Lower leg skin (tissue), 4 donors: ENCODE measurements at regions not wholly inside any gene's neighbourhood (a gene's known extent, or its start where the extent isn't known, plus 50 kb on each side); places are given as distances from the start of the nearest gene placed in this dataset.
"Not testable (repeated sequence)": the region's sequence is repeated elsewhere in the genome, so short reads cannot be mapped to it uniquely, and the experiment has no call there.

Experiments used
- DNase-seq, 2 donors: peaks; one replicate each; pipeline ENCODE4 v3.0.0-alpha.2; 2019; ENCODE audit warnings: low spot score in 2 of 2
- H3K4me3 ChIP-seq: fragments of 200-600 bp; sonication (generic); 2 replicates; pipeline ENCODE4 v1.5.1; 2017; ENCODE audit warnings: mild to moderate bottlenecking, low read depth; ENCODE audit not compliant: poor library complexity, severe bottlenecking
- CTCF ChIP-seq, 3 donors: fragments of 450-650 bp; IDR thresholded peaks; one replicate each; pipeline ENCODE4 v1.5.1; 2016; ENCODE audit warnings: antibody characterized with exemption in 3 of 3, mild to moderate bottlenecking in 3 of 3, moderate library complexity in 2 of 3
- POLR2A ChIP-seq, 2 donors: fragments of 450-650 bp; IDR thresholded peaks; one replicate each; pipeline ENCODE4 v1.6.1; 2016 to 2017; ENCODE audit warnings: antibody characterized with exemption in 2 of 2, mild to moderate bottlenecking in 1 of 2, moderate library complexity in 1 of 2
- WGBS, 2 donors: methylation state at CpG; one replicate each; pipeline ENCODE4 v1.1.5; 2018; 5-methylcytosine and 5-hydroxymethylcytosine counted together
- intact Hi-C: fragments of 100-400 bp; cut with DNase I; formaldehyde crosslinking; loops from one replicate; pipeline ENCODE4 v1.15.0; 2023; ENCODE audit warnings: low total_unique reads

DNA sequence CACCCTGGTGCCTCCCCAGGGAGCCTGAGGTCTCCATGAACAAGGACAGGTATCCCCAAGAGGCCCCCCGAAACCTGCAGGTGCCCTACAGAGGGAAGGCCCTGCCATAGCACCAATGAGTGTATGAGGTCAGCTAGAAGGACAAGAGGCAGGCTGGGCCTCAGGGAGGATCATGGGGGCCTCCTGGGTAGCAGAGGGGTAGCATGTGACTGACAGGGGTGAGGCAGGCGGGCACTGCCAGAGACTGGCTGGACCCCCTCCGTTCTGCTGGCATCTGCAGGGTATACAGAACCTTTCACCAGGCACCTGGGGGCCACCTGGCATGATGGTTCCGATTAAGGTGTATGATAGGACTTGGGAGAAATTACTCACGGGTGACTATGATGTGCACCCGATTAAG is 79.2 kb upstream of the KCTD7 start:
- no peak overlapping the region for H3K4me3 ChIP-seq
- 93 to 95% methylated on average over 6 of the region's 6 CpGs for WGBS, 2 donors
- peak in 1 of 2 donors; percentile 80 for DNase-seq
- TF ChIP-seq CTCF (IDR thresholded peaks at IDR 0.05) (no peak), POLR2A (IDR thresholded peaks at IDR 0.05) (no peak)
- intact Hi-C loops = no loop called here

DNA sequence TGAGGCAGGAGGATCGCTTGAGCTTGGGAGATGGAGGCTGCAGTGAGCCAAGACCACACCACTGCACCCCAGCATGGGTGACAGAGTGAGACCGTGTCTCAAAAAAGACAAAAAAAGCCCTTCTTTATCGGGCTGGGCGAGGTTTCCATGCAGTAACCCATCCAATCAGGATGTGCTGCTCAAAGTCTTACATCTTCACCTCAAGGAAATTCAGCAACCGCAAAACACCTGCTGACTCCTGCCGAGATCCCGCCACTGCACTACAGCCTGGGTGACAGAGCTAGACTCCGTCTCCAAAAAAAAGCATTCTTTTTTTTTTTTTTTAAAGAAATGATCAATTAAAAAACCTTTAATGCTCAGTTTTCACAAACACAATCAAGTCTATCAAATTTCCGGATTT is 75.7 kb upstream of the KCTD7 start:
- intact Hi-C loops = no loop called here
- TF ChIP-seq POLR2A (IDR thresholded peaks at IDR 0.05) (no peak), CTCF (IDR thresholded peaks at IDR 0.05) (no peak)
- DNase-seq = no peak
- WGBS, 2 donors = 95% methylated on average over 9 of the region's 9 CpGs
- H3K4me3 ChIP-seq = no peak overlapping the region

DNA sequence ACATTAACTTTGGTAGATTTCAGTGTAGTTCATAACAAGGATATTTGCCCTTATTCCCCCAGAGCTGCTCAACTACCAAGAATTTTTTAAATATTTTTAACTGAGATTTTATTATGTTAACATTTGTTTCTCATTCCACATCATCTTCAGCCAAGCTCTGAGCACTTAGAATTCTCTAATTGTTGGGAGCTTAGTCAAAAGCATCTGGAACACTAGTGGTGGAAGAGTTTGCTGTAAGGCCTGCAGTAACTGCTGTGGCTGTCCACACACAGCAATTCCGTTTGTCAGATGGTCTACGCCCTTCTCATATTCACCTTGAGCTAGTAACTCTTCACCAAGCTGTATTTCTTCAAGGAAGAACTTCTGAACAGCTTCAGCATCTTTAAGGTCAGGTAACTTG is 75.0 kb upstream of the KCTD7 start:
- DNase-seq = peak in 1 of 2 donors; percentile 21
- intact Hi-C loops, H3K4me3 ChIP-seq: not testable (repeated sequence)
- 39 to 55% methylated on average over 2 of the region's 2 CpGs for WGBS, 2 donors

GRCh38 chr7:66554291-66554690 is 74.4 kb upstream of the KCTD7 start:
- H3K4me3 ChIP-seq, intact Hi-C loops: not testable (repeated sequence)
- WGBS, 2 donors = 75 to 84% methylated on average over 8 of the region's 8 CpGs
- peak in 1 of 2 donors; percentile 70 for DNase-seq

- intact Hi-C loops, H3K4me3 ChIP-seq: not testable (repeated sequence)
- WGBS, 2 donors = 81% methylated on average over 8 of the region's 8 CpGs
- peak in 1 of 2 donors; percentile 71 for DNase-seq
Observed at GRCh38 chr7:66554842-66555430, 73.7 kb upstream of the KCTD7 start.

DNA sequence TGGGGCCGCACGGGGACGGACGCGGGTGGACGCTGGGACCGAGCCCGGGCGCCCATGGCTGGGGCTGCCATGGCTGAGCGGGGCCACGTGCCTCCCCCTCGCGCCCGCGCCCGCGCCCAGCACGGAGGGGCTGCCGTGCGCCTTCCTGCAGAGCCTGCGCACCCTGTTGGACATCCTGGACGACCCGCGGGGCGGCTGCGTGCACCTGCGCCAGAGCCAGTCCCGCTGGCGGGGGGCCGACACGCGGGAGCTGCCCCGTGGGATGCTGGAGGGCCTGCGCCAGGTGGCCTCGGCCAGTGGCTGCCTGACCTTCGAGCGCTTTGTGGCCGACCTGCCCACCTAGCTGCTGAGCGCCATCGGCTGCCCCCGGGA is 72.5 kb upstream of the KCTD7 start:
- DNase-seq = peak in 1 of 2 donors; percentile 81
- H3K4me3 ChIP-seq = no peak overlapping the region
- WGBS, 2 donors = 95 to 96% methylated on average over 13 to 39 of the region's 41 CpGs
- TF ChIP-seq CTCF (IDR thresholded peaks at IDR 0.05) (no peak), POLR2A (IDR thresholded peaks at IDR 0.05) (no peak)
- intact Hi-C loops = no loop called here

- WGBS, 2 donors = 90 to 97% methylated on average over 51 to 52 of the region's 54 CpGs
- intact Hi-C loops = no loop called here
- DNase-seq = peak in 1 of 2 donors; percentile 81
- no peak overlapping the region for H3K4me3 ChIP-seq
- no peak for TF ChIP-seq CTCF (IDR thresholded peaks at IDR 0.05)
- no peak for TF ChIP-seq POLR2A (IDR thresholded peaks at IDR 0.05)
Observed at GRCh38 chr7:66556549-66557213, 72.0 kb upstream of the KCTD7 start.
